AML-193 (cell line): ENCODE measurements at regions not wholly inside any gene's neighbourhood (a gene's known extent, or its start where the extent isn't known, plus 50 kb on each side); places are given as distances from the start of the nearest gene placed in this dataset.

Experiments
- DNase-seq, 2 experiments: peaks; one replicate each; lab custom pipeline; 2025; lab: John Stamatoyannopoulos, UW

DNA sequence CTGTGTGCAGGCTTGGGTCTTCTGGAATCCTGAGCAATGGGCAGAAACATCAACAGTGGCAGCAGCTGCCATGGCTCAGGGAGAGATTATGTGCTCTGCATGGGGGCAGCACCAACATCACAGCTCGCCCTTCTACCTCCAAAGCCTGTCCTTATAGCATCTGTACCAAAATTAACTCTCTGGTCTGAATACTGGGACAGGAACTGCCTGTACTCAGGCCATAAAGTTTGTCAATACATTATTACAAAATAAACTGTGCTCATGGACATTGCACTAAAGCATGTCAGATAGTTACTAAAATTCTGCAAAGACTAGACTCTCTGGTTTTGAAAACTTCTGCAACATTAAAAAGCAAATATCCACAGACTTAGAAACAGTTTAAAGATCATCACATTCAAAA lies 91.6 kb downstream of the ZC3H11B start:
- DNase-seq = no peak

DNA sequence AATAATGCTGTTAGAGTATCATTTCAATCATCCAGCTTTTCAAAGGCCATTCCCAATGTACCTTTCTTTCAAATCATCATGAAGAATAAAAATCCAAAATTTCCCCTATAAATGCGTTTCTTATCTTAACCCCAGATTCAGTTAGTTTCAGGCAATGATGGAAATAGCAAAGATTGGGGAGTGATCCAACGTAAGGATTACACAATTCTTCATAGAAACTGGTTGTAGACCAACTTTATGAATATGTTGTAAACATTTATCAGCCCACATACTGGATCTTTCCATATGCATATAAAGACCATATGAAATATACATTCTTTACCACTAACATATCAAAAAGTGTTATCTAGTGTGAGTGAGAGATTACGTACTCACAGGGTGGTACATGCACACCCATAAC lies 92.7 kb downstream of the ZC3H11B start:
- DNase-seq = no peak

DNA sequence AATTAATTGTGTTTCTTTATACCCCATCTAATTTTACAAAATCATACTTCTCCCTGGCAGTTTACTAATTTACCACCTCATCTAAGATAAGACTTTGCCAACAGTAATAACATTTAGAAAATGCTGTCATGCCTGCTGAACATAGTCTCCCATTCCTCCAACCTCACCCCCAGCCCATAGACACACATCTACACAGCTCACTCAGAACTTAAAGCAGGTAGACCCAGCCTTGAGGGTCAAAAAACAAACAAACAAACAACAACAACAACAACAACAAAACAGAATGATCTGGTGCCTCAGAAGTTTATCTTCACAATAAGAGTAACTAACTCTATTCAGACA lies 94.0 kb downstream of the ZC3H11B start:
- no peak for DNase-seq

DNA sequence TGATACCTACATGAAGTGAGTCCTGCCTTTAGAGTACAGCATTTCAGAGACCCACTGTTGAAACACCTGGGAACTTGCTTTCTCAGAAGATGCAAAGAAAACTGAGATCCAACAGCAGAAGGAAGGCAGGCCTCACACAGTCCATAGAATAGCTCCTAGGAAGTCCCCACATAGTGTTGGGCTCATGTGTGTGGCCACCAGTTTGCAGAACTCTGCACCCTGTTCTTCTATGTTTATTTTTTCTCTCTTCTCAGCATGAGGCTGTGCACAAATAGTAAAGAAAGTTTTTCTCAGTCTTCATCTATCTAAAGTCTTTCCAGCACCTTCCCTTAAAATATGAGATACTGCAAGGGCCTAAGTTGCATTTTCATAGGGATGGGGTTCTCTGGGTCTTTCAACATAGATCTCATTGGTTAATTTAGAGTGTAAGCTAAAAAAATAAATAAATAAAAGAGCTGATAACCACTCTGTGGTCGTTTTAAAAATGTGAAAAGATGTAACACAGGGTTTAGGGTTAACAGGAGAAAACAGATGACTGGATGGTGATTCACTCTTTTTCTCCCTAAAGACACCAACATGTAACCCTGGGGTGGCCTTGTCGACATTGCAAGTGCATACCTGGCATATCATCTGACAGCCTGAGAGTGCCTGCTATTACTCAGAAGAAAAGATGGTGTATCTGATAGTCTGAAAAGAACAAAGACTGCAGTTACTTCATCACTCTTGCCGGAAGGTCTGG lies 94.6 kb downstream of the ZC3H11B start:
- no peak for DNase-seq

DNA sequence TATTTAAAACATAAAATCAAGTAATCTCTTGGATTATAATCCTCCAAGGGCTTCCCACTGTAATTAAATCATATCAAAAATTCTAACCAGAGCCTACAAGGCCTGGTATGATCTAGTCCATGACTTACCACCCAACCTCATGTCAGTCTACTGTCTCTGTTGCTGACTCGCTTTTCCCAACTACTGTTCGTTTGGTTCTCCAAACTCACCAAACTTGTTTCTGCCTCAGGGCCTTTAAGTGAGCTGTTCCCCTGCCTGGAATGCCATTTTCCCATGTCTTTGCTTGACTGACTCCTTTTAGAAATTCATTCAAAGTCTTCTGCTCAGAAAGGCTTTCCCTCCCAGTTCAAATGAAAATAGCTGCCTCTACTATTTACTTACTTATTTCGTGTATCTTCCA lies 95.9 kb downstream of the ZC3H11B start:
- no peak for DNase-seq

DNA sequence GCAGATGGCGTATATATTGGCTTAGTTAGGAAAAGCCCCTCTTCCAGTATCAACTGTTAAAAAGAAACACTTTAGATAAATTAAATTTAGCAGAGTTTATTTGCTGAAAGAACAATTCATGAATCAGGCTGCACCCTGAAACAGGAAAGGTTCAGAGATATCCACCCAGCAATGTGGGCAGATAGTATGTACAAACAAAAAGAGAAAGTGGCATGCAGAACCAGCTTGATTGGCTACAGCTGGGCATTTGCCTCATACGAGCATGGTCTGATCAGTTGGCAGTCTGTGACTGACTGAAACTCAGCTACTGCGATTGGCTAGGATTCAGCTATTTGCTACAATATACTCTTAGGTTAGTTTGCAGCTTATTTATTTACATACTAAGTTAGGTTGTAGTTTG lies 98.2 kb downstream of the ZC3H11B start:
- DNase-seq = no peak

DNA sequence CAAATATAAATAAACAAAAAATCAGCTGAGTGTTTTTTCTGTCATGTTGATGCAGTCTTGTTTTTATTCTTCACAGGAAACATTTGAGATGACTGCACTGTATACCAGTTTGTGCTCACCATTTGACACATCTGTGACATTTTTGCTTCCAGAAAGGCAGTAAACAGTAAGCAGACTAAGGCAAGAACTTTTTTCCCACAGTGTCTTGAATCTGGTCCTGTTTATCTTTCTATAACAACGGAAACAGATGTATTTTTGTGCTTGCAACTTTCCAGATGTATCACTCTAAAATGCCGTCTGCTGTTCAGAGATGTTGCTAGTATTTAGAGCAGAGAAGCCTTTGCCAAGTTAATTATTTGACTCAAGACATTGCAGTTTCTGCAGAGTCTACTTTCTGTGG lies 105.5 kb downstream of the ZC3H11B start:
- no peak for DNase-seq

DNA sequence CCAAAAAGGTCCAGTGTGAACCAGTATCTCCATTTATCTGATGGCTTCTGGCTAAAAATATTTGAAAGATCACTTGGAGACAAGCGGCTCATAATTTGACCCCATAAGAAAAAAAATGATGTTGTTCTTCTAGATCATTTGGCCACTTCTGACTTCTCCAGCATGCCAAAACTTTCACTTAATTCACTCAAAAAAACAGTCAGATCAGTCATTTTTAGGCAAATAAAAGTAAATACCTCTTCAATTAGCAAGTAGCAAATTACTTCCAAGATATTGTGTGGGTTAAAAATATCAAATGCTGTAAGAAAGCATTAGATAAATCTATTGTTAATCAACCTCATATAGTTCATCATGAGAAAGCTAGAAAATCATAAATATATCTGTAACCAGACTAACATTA lies 106.0 kb downstream of the ZC3H11B start:
- no peak for DNase-seq

DNA sequence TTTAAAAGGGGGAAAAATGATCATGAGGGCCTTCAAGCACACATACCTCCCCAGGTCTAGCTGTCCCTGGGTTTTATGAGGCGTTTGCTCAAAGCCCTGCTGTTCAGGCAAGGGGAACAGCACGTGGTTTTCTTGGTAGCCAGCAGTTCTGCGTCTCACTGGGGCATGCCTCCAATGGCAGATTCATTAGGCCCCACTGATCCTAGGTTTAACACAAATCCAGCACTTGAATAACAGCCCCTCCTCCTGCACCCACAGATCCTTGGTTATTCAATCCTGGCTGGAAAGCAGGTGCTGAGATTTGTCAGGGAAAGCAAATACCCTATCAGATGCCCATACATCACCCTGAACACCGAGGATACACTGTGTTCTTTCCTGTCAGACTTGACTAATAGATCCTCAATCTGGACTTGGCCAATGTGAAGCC lies 106.4 kb downstream of the ZC3H11B start:
- DNase-seq = no peak

DNA sequence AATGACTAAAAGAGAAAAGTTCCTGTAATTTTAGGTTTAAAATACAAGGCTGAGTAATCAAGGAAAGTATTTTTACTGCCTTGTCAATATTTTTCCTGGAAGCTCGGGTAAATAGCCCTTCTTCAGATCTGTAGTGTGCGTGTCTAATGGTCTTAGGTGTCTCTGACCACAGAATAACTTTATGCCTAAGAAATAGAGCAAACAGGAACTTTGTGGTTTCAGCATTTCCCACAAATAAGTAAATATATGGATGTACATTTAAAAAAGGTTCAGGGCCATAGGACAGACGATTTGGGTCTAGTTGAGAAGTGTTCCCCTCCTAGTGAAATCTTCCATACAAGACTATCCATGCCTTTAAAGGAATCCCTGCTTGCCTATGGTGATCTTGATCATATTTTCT lies 107.0 kb downstream of the ZC3H11B start:
- DNase-seq = no peak

DNA sequence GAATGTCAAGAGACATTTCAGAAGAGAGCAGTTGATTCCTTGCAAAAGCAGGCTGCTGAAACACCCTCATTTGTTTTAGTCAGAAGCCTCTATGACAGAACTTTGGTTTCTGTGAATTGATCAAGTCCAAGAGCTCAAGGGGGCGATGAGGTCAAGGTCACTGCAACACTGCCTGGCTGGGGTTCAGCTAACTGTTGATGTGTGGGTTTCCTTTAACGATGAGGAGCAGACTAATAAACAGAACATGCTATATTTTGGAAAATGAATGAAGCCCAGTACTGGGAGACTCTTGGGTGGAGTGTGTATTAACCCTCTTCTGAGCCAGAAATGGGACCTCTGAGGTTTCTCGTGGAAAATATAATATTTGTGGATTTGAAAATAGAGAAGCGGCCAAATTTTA lies 109.3 kb downstream of the ZC3H11B start:
- DNase-seq = no peak

DNA sequence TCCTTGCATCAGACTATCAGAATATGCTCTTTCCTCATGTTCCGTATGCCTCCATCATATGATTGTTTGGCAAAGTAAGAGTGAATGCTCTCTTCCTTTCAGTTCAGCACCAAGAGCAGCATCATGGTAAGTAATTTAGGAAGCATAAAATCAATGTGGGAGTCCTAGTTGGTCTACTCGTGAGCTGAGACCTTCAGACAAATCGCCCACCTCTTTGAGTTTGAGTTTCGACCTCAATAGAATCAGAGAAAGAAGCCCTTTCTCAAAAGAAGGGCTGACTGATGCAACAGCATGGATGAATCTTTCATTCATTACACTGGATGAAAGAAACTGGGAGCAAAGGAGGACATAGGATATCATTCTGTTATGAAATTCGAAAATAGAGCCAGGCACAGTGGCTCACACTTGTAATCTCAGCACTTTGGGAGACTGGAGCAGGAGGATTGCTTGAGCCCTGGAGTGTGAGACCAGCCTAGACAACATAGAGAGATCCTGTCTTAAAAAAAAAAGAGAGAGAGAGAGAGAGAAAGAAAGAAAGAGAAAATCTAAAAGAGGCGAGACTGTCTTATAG lies 112.5 kb downstream of the ZC3H11B start:
- DNase-seq = no peak

DNA sequence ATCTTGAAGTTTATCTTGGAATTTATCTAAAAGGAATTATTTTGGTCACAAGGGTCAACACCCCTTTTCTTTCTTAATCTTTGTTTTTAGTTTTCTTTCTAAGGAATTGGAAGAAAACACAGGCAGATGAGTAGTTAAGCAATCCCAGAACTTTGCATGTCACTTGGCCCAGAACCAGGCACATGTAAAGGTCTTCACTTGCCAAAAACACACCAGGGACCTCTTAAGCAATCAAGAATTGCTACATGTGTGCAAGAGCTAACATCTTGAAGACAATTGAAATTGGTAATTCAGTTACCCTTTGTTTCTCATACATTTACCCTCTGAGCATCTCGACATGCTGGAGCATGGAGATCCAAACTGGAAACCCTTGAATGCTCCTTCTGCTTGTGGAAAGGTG lies 114.2 kb downstream of the ZC3H11B start:
- peak; percentile 77 to 78 for DNase-seq

DNA sequence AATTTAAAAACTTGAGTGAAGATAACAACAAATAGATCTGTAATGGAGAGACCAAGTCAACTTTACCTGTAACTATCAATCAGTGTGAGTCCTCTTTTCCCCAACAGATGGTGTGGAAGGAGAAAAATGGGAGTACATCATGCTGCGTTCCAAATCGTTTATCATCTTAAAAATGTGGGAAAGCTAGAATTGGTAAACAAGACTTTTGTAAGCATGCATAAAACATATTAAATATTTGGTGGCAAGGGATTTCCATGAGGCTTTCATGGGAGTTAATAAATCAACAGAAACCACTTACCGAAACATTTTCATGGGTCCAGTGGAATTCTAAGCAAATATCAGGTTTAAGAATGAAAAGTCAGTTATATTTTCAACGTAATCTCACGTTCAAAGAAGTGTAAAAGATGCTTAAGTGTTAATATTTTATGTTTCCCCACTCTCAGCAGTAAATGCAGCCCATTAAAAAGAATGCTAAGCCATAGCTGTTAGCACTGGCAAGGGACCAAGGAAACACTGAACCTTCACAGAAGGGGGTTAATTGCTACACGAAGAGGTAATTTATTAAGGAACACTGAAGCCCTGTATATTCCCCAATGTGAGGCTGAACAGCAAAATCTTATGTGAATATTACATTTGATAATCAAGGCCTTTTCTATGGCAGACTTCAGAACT lies 117.0 kb downstream of the ZC3H11B start:
- no peak for DNase-seq

DNA sequence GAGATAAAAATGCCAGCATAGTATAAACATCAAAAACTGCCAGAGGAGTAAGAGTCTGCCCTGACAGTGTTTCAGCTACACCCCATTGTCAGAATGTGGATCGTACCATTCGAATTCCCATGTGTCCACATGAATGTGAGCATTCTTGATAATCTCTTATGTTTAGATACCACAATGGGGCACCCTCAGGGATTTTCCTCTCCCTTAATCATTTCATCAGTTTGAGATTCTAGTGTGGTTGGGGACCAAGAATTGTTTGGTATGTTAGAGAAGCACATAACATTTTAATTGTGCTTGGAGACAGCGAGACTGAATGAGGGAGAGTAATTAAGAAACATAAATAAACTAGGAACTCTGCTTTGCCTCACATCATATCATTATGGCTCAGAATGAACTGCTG lies 120.2 kb downstream of the ZC3H11B start:
- no peak for DNase-seq

DNA sequence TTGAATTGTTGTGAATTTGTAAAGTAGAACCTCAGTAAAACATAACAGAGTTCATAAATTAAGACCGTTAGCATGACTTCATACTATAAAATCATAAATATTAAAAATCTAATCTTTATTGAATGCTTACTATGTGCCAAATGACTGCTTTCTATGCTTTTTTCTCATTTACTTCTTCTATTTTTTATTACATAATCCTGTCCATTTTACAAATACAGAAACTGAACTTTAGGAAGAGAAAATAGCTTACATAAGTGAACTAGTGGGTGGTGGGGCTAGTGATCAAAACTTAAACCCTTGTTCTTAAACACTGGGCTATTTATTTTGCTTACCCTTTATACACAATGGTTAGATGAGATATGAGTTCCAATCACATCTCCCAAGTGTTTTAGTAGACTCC lies 122.3 kb downstream of the ZC3H11B start:
- DNase-seq = no peak

DNA sequence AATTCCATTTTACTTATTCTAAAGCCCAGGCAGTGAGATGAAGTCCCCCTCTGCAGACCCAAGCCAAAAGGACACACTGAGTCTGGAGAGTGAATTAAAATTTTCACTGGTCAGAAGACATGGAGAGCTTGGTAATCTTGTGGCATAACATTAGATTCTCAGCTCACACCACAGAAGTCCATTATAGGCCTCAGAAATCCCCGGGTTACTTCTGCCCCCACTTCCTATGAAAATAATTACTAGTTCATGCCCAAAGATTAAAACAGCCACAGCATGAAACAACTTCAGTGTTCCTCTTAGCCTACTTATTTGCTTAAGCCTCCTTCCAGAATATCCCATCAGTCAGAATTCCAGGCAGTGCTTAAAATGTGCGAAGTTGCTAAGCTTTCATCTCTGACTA lies 123.3 kb downstream of the ZC3H11B start:
- DNase-seq = no peak

DNA sequence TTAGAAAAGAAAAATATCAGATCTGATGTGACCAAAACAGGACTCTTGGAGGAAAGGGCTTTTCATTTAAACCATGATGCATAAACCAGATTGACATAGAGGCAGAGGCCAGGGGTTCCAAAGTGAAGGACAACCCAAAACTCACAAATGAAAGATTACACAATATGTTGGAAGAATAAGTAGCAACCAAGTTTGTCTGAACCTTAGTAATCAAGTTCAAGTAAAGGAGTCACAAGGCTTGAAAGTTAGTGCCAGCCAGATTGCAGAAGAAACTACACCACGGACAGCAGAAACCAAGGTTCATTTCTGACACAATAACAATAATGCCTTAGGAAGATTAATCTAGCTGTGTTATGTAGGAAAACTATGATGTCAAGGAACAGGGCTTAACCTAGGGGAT lies 124.6 kb downstream of the ZC3H11B start:
- DNase-seq = no peak

DNA sequence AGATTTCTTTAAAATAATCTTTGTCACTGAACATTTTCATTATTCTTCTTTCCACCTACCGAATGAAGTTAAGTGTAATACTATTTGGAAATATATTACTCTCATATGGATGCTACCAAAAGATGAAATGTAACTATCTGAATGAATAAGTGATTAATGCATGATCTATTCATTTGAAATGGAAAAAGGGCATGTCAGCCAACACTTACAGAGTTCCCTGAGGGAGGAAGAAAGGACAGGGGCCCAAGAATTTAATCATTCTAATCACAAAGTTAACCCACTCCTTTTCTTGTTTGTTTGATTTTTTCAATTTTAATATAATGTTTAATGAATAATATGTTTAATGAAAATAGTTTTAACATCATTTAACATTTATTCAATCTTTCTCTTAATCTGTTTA lies 129.4 kb downstream of the ZC3H11B start:
- no peak for DNase-seq

DNA sequence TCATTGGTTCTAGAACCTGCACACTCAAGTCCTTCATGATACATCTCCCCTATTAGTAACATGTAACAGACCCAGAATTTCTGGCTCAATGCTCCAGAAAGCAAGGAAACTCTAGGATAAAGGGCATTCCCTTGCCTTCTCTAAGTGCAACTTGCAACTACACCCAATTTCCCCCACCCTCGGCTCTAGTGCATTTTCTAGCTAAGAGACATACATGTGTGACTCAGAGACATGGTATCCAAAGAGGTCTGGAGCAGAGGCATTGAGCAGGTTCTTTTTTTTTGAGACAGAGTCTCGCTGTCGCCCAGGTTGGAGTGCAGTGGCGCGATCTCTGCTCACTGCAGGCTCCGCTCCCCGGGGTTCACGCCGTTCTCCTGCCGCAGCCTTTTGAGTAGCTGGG lies 132.9 kb downstream of the ZC3H11B start:
- DNase-seq = no peak

DNA sequence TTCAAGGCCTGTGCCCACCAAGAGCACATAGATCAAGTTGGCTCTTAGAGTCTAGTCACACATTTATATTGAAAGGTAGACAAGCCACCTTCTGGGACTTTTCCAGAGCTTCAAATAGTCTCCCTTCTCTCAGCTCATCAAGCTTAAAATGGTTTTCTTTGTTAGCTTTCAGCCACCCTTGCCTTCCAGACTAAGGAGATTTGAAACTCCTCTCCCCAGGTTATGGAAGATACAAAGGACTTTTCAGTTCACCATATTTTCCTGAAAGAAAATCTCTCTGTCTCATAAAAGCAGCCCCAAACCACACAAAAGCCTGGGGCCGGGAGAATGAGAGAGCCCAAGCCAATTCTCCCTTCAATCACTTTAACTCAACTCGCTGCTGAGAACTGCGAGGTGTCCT lies 134.1 kb downstream of the ZC3H11B start:
- DNase-seq = no peak

DNA sequence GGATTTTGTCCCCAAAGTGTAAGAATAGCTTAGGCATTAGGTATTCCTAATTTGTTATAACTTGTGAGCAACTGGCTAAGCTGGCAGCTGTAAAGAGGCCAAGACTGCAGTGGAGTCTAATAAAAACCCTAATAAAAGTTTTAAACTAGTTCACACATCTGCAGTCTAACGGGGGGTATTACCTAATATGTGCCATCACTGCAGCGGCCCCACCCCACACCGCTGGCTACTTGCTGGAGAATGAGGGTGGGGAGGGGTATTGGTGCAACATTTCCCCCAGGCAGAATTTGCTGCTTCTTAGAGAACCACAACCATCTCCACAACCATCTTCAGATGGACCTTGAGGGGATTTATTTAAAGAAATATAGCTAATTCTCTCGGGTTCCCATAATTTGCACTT lies 135.0 kb downstream of the ZC3H11B start:
- DNase-seq = no peak

DNA sequence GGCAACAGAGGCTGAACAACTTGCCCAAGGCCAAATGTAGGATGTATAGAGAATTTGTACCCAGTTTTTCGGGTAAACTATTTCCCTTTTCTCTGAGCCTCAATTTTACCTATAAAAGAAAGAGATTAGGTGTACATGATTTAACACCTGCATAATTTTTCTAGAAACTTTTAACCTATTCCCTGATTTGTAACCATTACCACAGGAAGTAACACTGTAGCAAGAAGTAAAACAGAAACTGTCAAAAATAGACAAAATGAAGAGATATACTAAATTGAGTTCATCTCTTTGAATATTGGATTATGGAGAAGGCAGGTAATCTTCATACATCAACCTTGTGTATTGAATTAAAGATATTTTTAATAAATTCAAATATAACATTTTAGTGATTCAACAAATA lies 136.2 kb downstream of the ZC3H11B start:
- DNase-seq = no peak

DNA sequence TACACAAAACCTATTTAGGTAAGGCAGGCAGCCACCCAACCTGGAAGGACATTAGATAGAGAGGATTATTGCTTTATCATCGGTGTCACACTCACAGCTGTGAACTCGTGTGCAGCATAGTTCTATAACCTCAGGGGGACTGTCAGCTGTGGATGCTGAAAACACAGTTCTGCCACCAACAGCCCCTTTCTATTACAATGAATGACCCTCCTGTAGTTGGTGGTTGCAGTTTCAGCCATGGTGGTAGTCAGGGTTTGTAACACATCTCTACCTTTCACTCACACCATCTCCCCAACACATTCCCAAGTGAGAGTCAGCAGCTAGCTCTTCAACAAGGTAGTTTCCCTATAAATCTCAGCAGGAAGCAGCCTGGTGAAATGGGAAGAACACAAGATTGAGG lies 136.8 kb downstream of the ZC3H11B start:
- no peak for DNase-seq
